ENCODE measurements at regions not wholly inside any gene's neighbourhood (a gene's known extent, or its start where the extent isn't known, plus 50 kb on each side); places are given as distances from the start of the nearest gene placed in this dataset.
"Not testable (repeated sequence)": the region's sequence is repeated elsewhere in the genome, so short reads cannot be mapped to it uniquely, and the experiment has no call there.

DNA sequence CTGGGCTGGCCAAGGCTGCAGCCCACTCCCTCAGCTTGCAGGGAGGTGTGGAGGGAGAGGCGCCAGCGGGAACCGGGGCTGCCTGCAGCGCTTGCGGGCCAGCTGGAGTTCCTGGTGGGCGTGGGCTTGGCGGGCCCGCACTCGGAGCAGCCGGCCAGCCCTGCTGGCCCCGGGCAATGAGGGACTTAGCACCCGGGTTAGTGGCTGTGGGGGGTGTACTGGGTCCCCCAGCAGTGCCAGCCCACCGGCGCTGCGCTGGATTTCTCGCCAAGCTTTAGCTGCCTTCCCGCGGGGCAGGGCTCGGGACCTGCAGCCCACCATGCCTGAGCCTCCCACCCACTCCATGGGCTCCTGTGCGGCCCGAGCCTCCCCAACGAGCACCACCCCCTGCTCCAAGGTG, 164.2 kb upstream of the NPY2R start:
- TF ChIP-seq, protein P1, sequence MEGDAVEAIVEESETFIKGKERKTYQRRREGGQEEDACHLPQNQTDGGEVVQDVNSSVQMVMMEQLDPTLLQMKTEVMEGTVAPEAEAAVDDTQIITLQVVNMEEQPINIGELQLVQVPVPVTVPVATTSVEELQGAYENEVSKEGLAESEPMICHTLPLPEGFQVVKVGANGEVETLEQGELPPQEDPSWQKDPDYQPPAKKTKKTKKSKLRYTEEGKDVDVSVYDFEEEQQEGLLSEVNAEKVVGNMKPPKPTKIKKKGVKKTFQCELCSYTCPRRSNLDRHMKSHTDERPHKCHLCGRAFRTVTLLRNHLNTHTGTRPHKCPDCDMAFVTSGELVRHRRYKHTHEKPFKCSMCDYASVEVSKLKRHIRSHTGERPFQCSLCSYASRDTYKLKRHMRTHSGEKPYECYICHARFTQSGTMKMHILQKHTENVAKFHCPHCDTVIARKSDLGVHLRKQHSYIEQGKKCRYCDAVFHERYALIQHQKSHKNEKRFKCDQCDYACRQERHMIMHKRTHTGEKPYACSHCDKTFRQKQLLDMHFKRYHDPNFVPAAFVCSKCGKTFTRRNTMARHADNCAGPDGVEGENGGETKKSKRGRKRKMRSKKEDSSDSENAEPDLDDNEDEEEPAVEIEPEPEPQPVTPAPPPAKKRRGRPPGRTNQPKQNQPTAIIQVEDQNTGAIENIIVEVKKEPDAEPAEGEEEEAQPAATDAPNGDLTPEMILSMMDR (IDR thresholded peaks at IDR 0.05) = not testable (repeated sequence)
- not testable (repeated sequence) for TF ChIP-seq POLR2A (IDR thresholded peaks at IDR 0.05)

All from uterus (tissue), 2 donors.